ENCODE measurements at regions not wholly inside any gene's neighbourhood (a gene's known extent, or its start where the extent isn't known, plus 50 kb on each side); places are given as distances from the start of the nearest gene placed in this dataset.

DNA sequence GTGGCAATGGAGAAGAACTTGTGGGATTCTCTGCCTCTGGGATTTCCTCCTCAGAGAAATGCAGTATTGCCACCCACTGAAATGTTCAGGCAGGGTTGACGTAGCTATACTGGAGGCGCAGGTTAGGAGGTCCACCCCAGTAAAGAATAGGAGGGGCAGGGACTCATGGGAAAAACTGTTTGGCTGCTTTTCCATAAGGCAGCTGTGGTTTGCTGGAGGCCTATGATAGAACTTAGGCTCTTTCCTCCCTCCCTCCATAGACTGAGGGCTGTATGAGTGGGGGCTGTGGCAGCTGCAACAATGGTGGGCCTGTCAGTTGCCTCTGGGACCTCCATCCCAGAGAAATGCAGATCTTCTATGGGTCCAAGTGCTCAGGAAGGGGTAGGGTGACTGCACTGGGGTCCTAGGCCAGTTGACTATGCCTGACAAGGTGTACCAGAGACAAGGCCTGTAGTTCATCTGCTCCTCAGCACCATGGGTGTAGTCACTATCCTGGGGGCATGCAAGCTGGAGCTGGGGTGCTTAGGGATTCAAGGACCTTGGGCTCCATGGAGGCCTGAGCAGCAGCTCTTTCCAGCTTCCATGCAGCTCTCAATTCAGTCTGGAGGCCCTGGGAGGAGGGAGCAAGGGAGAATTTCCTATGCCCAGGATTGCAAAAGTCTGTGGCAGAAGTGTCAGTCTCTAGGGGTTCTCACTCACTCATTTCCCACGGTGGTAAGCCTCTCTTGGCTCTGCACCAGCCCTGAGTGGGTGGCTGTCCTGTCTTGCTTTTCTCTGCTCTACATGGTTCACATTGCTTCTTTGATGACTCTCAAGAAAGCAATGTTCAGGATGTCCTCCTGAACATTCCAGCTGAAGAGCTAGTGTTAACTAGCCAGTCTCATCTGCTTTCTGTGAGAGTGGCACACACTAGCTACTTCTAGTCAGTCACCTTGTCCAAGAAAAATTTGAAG, 353.0 kb downstream of the IDS start:
- TF ChIP-seq, protein P1, sequence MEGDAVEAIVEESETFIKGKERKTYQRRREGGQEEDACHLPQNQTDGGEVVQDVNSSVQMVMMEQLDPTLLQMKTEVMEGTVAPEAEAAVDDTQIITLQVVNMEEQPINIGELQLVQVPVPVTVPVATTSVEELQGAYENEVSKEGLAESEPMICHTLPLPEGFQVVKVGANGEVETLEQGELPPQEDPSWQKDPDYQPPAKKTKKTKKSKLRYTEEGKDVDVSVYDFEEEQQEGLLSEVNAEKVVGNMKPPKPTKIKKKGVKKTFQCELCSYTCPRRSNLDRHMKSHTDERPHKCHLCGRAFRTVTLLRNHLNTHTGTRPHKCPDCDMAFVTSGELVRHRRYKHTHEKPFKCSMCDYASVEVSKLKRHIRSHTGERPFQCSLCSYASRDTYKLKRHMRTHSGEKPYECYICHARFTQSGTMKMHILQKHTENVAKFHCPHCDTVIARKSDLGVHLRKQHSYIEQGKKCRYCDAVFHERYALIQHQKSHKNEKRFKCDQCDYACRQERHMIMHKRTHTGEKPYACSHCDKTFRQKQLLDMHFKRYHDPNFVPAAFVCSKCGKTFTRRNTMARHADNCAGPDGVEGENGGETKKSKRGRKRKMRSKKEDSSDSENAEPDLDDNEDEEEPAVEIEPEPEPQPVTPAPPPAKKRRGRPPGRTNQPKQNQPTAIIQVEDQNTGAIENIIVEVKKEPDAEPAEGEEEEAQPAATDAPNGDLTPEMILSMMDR (IDR thresholded peaks at IDR 0.05) = no peak

GRCh38 chrX:149145845-149146285, 359.2 kb downstream of the IDS start:
- TF ChIP-seq, protein P1 (IDR thresholded peaks at IDR 0.05) = no peak

DNA sequence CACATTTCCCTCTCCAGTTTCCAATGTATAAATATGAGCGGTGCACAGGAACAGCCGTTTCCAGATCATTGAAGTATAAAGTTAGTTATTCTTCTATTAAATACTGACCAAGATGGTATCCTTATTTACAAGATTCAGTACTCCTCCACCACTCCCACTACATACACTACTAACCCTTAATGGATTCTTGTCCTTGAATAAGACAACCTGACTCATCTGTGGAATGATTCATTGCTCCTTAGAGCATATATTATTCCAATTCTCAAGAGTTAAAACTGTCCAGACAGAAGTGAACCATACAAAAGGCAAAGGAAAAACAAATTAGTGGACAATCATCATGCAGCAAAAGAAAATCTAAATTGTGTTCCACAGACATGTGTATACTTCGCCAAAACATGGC, 373.3 kb downstream of the IDS start:
- TF ChIP-seq, protein P1 (IDR thresholded peaks at IDR 0.05) = no peak

GRCh38 chrX:149129767-149130166, 375.3 kb downstream of the IDS start:
- TF ChIP-seq, protein P1 (IDR thresholded peaks at IDR 0.05) = no peak

DNA sequence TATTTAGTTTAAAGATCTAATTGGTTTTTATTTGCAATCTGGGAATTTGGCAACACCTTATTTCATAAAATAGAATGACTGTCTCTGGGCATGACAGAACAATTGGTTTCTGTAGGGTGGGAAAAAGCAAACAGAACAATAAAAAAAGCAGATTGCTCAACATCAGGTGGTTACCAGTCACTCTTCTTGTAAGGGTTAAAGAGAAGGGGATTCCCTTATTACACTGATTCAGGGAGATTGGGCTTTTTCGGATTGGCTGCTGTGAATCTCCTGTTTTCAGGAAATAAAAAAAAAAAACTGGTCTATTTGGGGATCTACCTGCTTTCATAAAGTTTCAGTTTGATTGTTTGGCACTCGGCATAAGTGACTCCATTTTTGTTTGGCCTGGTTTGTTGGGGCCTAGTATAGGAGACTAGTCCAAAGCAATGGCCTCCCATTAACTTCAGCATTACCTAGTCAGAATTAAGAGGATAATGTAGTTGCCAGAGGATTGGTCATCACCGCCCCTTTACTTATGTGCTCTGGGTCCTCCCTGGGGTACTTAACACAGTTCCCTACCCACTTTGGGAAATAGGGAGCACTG, 380.5 kb downstream of the IDS start:
- TF ChIP-seq, protein P1 (IDR thresholded peaks at IDR 0.05) = no peak

DNA sequence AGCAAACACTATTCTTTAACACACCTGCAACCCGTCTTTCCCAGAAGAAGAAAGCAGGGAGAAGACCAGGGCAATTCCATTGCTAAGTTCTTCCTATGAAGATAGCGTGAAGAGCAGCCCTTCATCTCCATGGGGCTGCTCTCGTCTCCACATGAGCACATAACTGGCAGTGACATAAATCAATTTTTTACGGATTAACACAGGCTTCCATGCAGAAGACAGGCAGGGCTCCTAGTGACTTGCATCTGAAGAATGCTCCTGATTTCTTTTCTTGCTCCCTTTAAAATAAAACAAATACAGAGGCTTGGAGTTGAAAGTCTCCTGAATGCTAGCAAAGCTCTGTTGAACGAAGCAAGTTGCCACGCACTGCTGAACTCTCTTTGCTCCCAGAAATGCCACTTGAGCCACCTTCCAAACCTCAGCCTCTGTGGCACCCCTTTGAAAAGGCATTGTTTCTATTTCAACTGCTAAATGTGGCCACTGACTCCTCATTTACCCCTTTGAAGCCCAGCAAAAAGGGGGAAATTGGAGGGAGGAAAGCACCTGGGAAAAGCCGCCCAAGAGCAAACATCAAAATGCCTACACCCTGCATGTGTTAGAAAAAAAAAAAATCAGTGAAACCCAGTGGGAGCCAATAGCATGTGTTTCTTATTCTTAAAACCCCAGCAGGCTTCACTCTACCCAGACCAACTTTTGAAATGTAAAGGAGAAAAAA, 383.7 kb downstream of the IDS start:
- TF ChIP-seq, protein P1 (IDR thresholded peaks at IDR 0.05) = no peak

DNA sequence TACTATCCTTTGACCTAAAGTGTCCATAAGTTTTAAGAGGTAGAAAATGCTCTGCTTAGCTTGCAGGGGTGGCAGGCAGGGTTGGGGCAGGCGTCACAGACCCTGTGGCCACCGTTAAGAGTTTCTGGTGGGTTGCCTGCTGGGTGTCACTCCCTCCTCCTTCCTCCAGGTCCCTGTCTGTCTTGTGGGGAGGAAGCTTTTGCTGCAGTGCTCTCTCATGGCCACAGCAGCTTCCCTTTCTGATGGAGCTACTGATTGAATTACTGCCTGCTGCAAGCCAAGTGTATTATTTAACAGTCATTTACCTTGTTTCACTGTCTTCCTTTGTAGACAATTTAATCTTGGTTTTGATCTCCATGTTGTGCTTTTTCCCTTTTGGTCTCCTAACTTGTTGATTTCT, 384.6 kb downstream of the IDS start:
- TF ChIP-seq, protein P1 (IDR thresholded peaks at IDR 0.05) = no peak
